Esophagus squamous epithelium (tissue), 5 donors: ENCODE measurements at regions not wholly inside any gene's neighbourhood (a gene's known extent, or its start where the extent isn't known, plus 50 kb on each side); places are given as distances from the start of the nearest gene placed in this dataset.

Source experiments
- DNase-seq: peaks from one replicate; lab custom pipeline; 2025; lab: John Stamatoyannopoulos, UW
- H3K27ac ChIP-seq, 4 donors: fragments of 200-600 bp; sonication (generic); one replicate each; pipeline ENCODE4 v1.5.1; 2016 to 2019; ENCODE audit warnings: mild to moderate bottlenecking in 1 of 4
- H3K27me3 ChIP-seq, 4 donors: fragments of 200-600 bp; sonication (generic); 1 replicate in 3 of 4; 2 replicates in 1 of 4; pipeline versions ENCODE4 v1.5.1 to v1.6.0; 2017 to 2021; ENCODE audit warnings: antibody characterized with exemption in 1 of 4
- H3K36me3 ChIP-seq, 3 donors: fragments of 200-600 bp; sonication (generic); one replicate each; pipeline ENCODE4 v1.5.1; 2016 to 2019
- H3K4me1 ChIP-seq, 3 donors: fragments of 200-600 bp; sonication (generic); one replicate each; pipeline ENCODE4 v1.5.1; 2017 to 2019
- H3K4me3 ChIP-seq, 4 donors: fragments of 200-600 bp; sonication (generic); 1 replicate in 3 of 4; 2 replicates in 1 of 4; pipeline ENCODE4 v1.5.1; 2016 to 2019; ENCODE audit warnings: mild to moderate bottlenecking in 2 of 4, moderate library complexity in 1 of 4
- H3K9me3 ChIP-seq, 3 donors: fragments of 200-600 bp; sonication (generic); one replicate each; pipeline ENCODE4 v1.5.1; 2016 to 2019
- CTCF ChIP-seq, 6 experiments: fragments of 450-650 bp in 4 of 6; fragments of 200-600 bp in 2 of 6; sonication (generic) in 2 of 6; IDR thresholded peaks; one replicate each; pipeline ENCODE4 v1.5.1; 2016 to 2019; ENCODE audit warnings: antibody characterized with exemption in 6 of 6, mild to moderate bottlenecking in 4 of 6, moderate library complexity in 4 of 6
- POLR2A ChIP-seq, 4 donors: fragments of 450-650 bp; IDR thresholded peaks; one replicate each; pipeline ENCODE4 v1.6.1; 2017; ENCODE audit warnings: antibody characterized with exemption in 4 of 4, mild to moderate bottlenecking in 4 of 4, moderate library complexity in 3 of 4
- WGBS, 2 donors: methylation state at CpG; one replicate each; pipeline ENCODE4 v1.1.5; 2018; 5-methylcytosine and 5-hydroxymethylcytosine counted together
- intact Hi-C: fragments of 100-400 bp; cut with DNase I; formaldehyde crosslinking; loops from one replicate; pipeline ENCODE4 v1.15.0; 2022
- donor health status: DM: yes; HTN: yes; CAD: no.

GRCh38 chr2:156812496-156812895 lies 376.3 kb downstream of the GPD2 start:
- no peaks in the 10 kb centered on the region for H3K36me3 ChIP-seq
- H3K4me1 ChIP-seq = no peaks in the 10 kb centered on the region
- no peaks in the 10 kb centered on the region for H3K9me3 ChIP-seq
- no peak for DNase-seq
- no peaks in the 10 kb centered on the region for H3K27me3 ChIP-seq
- no peak overlapping the region for H3K27ac ChIP-seq
- no peak overlapping the region for H3K4me3 ChIP-seq
- intact Hi-C loops = no loop called here
- TF ChIP-seq CTCF (IDR thresholded peaks at IDR 0.05) = no peak
- no peak for TF ChIP-seq POLR2A (IDR thresholded peaks at IDR 0.05)
- WGBS, 2 donors = 69 to 81% methylated on average over 1 of the region's 1 CpG

GRCh38 chr2:156817430-156817829 lies 381.3 kb downstream of the GPD2 start:
- H3K36me3 ChIP-seq = no peaks in the 10 kb centered on the region
- intact Hi-C loops = no loop called here
- WGBS, 2 donors = 70 to 82% methylated on average over 1 of the region's 1 CpG
- H3K27ac ChIP-seq = no peak overlapping the region
- H3K4me1 ChIP-seq = peaks cover 0 to 13% (median 0%) of the 10 kb centered on the region in 3 donors
- DNase-seq = no peak
- no peaks in the 10 kb centered on the region for H3K27me3 ChIP-seq
- no peak overlapping the region for H3K4me3 ChIP-seq
- TF ChIP-seq CTCF (IDR thresholded peaks at IDR 0.05) = no peak
- no peak for TF ChIP-seq POLR2A (IDR thresholded peaks at IDR 0.05)
- no peaks in the 10 kb centered on the region for H3K9me3 ChIP-seq

- Histone ChIP-seq H3K4me1 (peaks cover 0 to 13% (median 0%) of the 10 kb centered on the region in 3 donors), H3K9me3 (no peaks in the 10 kb centered on the region), H3K4me3 (no peak overlapping the region), H3K36me3 (no peaks in the 10 kb centered on the region), H3K27me3 (no peaks in the 10 kb centered on the region), H3K27ac (no peak overlapping the region)
- 81 to 82% methylated on average over 5 to 6 of the region's 6 CpGs for WGBS, 2 donors
- intact Hi-C loops = no loop called here
- no peak for DNase-seq
- TF ChIP-seq CTCF (IDR thresholded peaks at IDR 0.05) = no peak
- no peak for TF ChIP-seq POLR2A (IDR thresholded peaks at IDR 0.05)
These were observed 382.0 kb downstream of the GPD2 start for GRCh38 chr2:156818221-156818620.

- intact Hi-C loops = no loop called here
- H3K4me3 ChIP-seq = no peak overlapping the region
- 36 to 55% methylated on average over 3 of the region's 3 CpGs for WGBS, 2 donors
- H3K27ac ChIP-seq = no peak overlapping the region
- TF ChIP-seq POLR2A (IDR thresholded peaks at IDR 0.05) (no peak), CTCF (IDR thresholded peaks at IDR 0.05) (no peak)
- peaks cover 0 to 13% (median 0%) of the 10 kb centered on the region in 3 donors for H3K4me1 ChIP-seq
- no peaks in the 10 kb centered on the region for H3K9me3 ChIP-seq
- DNase-seq = no peak
- no peaks in the 10 kb centered on the region for H3K36me3 ChIP-seq
- H3K27me3 ChIP-seq = no peaks in the 10 kb centered on the region
These were observed 382.8 kb downstream of the GPD2 start for GRCh38 chr2:156818944-156819343.

- no peak for DNase-seq
These were observed 390.3 kb downstream of the GPD2 start for GRCh38 chr2:156826341-156826933.

More at GRCh38 chr2:156826341-156826933, 390.3 kb downstream of the GPD2 start:
- H3K4me3 ChIP-seq = no peak overlapping the region
- WGBS, 2 donors = 46 to 62% methylated on average over 2 of the region's 2 CpGs
- intact Hi-C loops = no loop called here
- peak overlapping the region in 1 of 4 donors; percentile 14 for H3K27ac ChIP-seq
- no peaks in the 10 kb centered on the region for H3K27me3 ChIP-seq
- no peaks in the 10 kb centered on the region for H3K36me3 ChIP-seq
- no peak for TF ChIP-seq POLR2A (IDR thresholded peaks at IDR 0.05)
- no peak for TF ChIP-seq CTCF (IDR thresholded peaks at IDR 0.05)
- no peaks in the 10 kb centered on the region for H3K4me1 ChIP-seq
- H3K9me3 ChIP-seq = no peaks in the 10 kb centered on the region
